Stimulated activated CD4-positive, alpha-beta T cell treated with anti-CD3 and anti-CD28 coated beads, Interleukin-2, amount 100 ng/mL, for 48 hours (primary cell): ENCODE measurements at regions not wholly inside any gene's neighbourhood (a gene's known extent, or its start where the extent isn't known, plus 50 kb on each side); places are given as distances from the start of the nearest gene placed in this dataset.
"Not testable (repeated sequence)": the region's sequence is repeated elsewhere in the genome, so short reads cannot be mapped to it uniquely, and the experiment has no call there.

ENCODE experiments used
- DNase-seq, 2 donors: peaks; one replicate each; pipeline ENCODE4 v3.0.0-alpha.2; 2020

- DNase-seq: not testable (repeated sequence)
Measured at GRCh38 chr17:20387549-20387948, 79.8 kb downstream of the LGALS9B start.

DNA sequence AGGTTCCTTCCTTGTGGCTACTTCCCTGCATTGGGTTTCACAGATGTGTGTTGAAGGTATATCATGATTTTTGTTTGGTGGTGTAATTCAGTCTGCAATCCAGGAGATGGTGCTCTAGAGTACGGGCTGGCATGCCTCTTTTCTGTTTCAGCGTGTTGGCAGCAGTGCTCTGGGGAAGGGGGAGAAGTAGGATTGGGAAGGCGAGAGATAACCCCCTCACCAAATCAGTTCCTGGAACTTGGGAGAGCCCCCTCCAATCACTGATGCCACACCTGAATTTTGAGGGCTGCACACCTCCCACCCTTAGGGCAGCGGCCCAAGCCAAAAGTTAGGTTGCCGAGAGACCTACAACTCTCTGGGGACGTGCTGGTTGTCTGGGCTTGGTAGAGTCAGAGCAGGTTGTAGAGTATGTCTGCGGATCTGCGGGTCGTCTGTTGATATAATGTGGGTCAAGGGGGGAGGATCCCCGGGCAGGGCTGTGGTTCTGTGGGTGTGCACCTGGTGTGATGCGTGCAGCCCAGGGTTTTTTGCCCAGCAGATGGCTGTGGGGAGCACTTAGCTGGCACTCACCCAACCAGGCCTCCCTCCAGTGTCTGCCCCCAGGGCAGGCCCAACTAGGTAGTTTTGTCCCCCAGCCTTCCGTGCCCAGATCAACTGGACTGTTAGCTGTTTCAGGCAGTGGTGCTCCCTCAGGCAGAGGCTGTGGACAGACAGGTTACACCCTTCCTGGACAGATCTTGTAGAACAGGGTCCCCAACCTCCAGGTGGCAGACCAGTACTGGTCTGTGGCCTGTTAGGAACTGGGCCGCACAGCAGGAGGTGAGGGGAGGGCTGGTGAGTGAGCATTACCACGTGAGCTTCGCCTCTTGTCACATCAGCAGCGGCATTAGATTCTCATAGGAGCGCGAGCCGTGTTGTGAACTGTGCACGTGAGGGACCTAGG is 85.7 kb downstream of the LGALS9B start:
- DNase-seq: peak in 1 of 2 donors; percentile 3

DNA sequence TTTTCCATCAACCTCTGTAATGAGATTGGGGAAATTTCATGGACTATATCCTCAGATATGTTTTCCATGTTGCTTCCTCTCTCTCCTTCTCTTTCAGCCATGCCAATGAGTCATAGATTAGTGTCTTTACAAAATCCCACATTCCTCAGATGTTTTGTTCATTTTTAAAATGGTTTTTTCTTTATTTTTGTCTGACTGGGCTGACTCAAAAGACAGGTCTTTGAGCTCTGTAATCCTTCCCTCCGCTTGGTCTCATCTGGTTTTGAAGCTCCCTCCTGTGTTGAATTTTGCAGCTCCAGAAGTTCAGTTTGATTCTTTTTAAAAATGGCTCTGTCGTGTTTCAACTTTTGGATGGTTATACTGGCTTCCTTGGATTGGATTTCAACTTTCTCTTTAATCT is 86.7 kb downstream of the LGALS9B start:
- DNase-seq: not testable (repeated sequence)

DNA sequence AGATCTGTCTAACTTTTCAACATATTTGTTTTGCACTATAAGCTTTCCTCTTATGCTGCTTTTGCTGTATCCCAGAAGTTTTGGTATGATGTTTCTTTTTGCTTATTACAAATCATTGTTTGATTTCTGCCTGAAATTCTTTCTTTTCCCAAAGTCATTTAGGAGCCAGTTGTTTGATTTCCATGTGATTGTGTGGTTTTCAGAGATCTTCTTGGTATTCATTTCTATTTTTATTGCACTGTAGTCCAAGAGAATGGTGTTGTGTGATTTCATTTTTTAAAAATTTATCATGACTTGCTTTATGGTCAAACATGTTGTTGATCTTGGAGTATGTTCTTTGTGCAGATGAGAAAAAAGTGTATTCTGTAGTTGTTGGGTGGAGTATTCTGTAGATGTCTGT is 88.1 kb downstream of the LGALS9B start:
- DNase-seq: not testable (repeated sequence)

- not testable (repeated sequence) for DNase-seq
Measured at GRCh38 chr17:20376642-20377041, 90.7 kb downstream of the LGALS9B start.

- DNase-seq: not testable (repeated sequence)
Measured at GRCh38 chr17:20375745-20376144, 91.6 kb downstream of the LGALS9B start.
